Iris pigment epithelial cell (primary cell): ENCODE measurements at regions not wholly inside any gene's neighbourhood (a gene's known extent, or its start where the extent isn't known, plus 50 kb on each side); places are given as distances from the start of the nearest gene placed in this dataset.
"Not testable (repeated sequence)": the region's sequence is repeated elsewhere in the genome, so short reads cannot be mapped to it uniquely, and the experiment has no call there.

Experiments
- DNase-seq: peaks from one replicate; pipeline ENCODE4 v3.0.0-alpha.2; 2011; ENCODE audit warnings: low read depth

- no peak for DNase-seq
Measured at GRCh38 chr13:111064661-111065060, 50.4 kb upstream of the ARHGEF7 start.

GRCh38 chr13:111062966-111063365, 52.1 kb upstream of the ARHGEF7 start:
- DNase-seq = no peak

GRCh38 chr13:111062305-111062704, 52.8 kb upstream of the ARHGEF7 start:
- no peak for DNase-seq

GRCh38 chr13:111061358-111062045, 53.6 kb upstream of the ARHGEF7 start:
- DNase-seq = no peak

- no peak for DNase-seq
Measured at GRCh38 chr13:111060237-111060919, 54.7 kb upstream of the ARHGEF7 start.

GRCh38 chr13:111058796-111059506, 56.2 kb upstream of the ARHGEF7 start:
- no peak for DNase-seq

GRCh38 chr13:111058339-111058738, 56.8 kb upstream of the ARHGEF7 start:
- not testable (repeated sequence) for DNase-seq

GRCh38 chr13:111051726-111052232, 63.3 kb upstream of the ARHGEF7 start:
- not testable (repeated sequence) for DNase-seq

GRCh38 chr13:111051041-111051725, 63.9 kb upstream of the ARHGEF7 start:
- no peak for DNase-seq

- DNase-seq = no peak
Measured at GRCh38 chr13:111050539-111050879, 64.6 kb upstream of the ARHGEF7 start.

GRCh38 chr13:111049791-111050538, 65.1 kb upstream of the ARHGEF7 start:
- DNase-seq = no peak

GRCh38 chr13:111048387-111048786, 66.7 kb upstream of the ARHGEF7 start:
- no peak for DNase-seq

- DNase-seq = no peak
Measured at GRCh38 chr13:111047326-111047725, 67.8 kb upstream of the ARHGEF7 start.

GRCh38 chr13:111046590-111047141, 68.4 kb upstream of the ARHGEF7 start:
- peak; percentile 58 for DNase-seq

- no peak for DNase-seq
Measured at GRCh38 chr13:111045170-111045569, 69.9 kb upstream of the ARHGEF7 start.

- DNase-seq = no peak
Measured at GRCh38 chr13:111044087-111044830, 70.9 kb upstream of the ARHGEF7 start.

GRCh38 chr13:111043575-111043982, 71.5 kb upstream of the ARHGEF7 start:
- DNase-seq = peak; percentile 65

- no peak for DNase-seq
Measured at GRCh38 chr13:111042661-111043226, 72.4 kb upstream of the ARHGEF7 start.

GRCh38 chr13:111040830-111041229, 74.3 kb upstream of the ARHGEF7 start:
- no peak for DNase-seq

- DNase-seq = no peak
Measured at GRCh38 chr13:111039735-111040134, 75.4 kb upstream of the ARHGEF7 start.
